HL-60 (cell line): ENCODE measurements at regions not wholly inside any gene's neighbourhood (a gene's known extent, or its start where the extent isn't known, plus 50 kb on each side); places are given as distances from the start of the nearest gene placed in this dataset.

Source experiments
- DNase-seq, 2 experiments: peaks; one replicate each; pipeline ENCODE4 v3.0.0-alpha.2; 2010 to 2020; ENCODE audit warnings: low read depth in 1 of 2, low spot score in 1 of 2
- H3K27ac ChIP-seq: fragments of 250-450 bp; sonication (Bioruptor Pico); replicated peaks from 2 replicates; pipeline ENCODE4 v1.5.1; 2020; ENCODE audit warnings: mild to moderate bottlenecking, moderate library complexity
- H3K27me3 ChIP-seq: fragments of 250-450 bp; sonication (Bioruptor Pico); 2 replicates; pipeline ENCODE4 v1.5.1; 2021; ENCODE audit warnings: mild to moderate bottlenecking, moderate library complexity; ENCODE audit not compliant: insufficient read depth, poor library complexity, severe bottlenecking
- H3K4me3 ChIP-seq: replicated peaks from 2 replicates; pipeline ENCODE4 v1.5.1; 2011; ENCODE audit warnings: mild to moderate bottlenecking, control low read depth, low read length; ENCODE audit not compliant: insufficient read depth
- CTCF ChIP-seq: IDR thresholded peaks from one replicate; pipeline ENCODE4 v1.5.1; 2011; ENCODE audit warnings: low read length, control low read depth, inconsistent platforms; ENCODE audit not compliant: insufficient read depth
- GABPA ChIP-seq: IDR thresholded peaks from 2 replicates; pipeline ENCODE4 v1.6.1; 2012; ENCODE audit warnings: low read depth
- POLR2AphosphoS5 ChIP-seq: IDR thresholded peaks from 2 replicates; pipeline ENCODE4 v1.6.1; 2012; ENCODE audit warnings: low read depth
- REST ChIP-seq: IDR thresholded peaks from 2 replicates; pipeline ENCODE4 v1.6.1; 2012; ENCODE audit warnings: low read depth; ENCODE audit not compliant: insufficient replicate concordance
- SPI1 ChIP-seq: IDR thresholded peaks from 2 replicates; pipeline ENCODE4 v1.6.1; 2012; ENCODE audit warnings: low read depth, mild to moderate bottlenecking, borderline replicate concordance

DNA sequence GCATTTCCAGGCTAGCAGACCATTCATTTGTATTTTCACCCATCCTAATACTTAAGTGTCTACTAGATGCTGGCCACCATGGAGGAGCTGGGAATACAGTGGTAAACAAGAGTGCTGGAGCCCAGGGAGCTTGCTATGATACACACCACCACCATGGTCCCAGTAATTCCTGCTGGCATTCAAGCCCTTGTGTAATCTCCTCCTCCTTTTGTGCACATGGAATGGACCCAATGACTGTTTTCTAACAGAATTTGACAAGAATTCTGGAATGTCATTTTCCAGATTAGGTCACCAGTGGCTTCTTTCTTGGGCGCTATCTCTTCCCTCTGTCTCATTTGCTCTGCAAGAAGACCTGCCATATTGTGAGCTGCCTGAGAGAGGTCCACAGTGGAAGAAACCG, 552.0 kb downstream of the C6orf118 start:
- no peak overlapping the region for H3K27ac ChIP-seq
- H3K27me3 ChIP-seq = no peaks in the 10 kb centered on the region
- H3K4me3 ChIP-seq = no peak overlapping the region
- TF ChIP-seq POLR2AphosphoS5 = no peak
- TF ChIP-seq CTCF = no peak
- TF ChIP-seq GABPA = no peak
- no peak for TF ChIP-seq REST
- TF ChIP-seq SPI1 = no peak
- no peak for DNase-seq

GRCh38 chr6:164756723-164757122, 552.7 kb downstream of the C6orf118 start:
- Histone ChIP-seq H3K27me3 (no peaks in the 10 kb centered on the region), H3K4me3 (no peak overlapping the region), H3K27ac (no peak overlapping the region)
- TF ChIP-seq GABPA (no peak), SPI1 (no peak), REST (no peak), CTCF (no peak), POLR2AphosphoS5 (no peak)
- DNase-seq = no peak

DNA sequence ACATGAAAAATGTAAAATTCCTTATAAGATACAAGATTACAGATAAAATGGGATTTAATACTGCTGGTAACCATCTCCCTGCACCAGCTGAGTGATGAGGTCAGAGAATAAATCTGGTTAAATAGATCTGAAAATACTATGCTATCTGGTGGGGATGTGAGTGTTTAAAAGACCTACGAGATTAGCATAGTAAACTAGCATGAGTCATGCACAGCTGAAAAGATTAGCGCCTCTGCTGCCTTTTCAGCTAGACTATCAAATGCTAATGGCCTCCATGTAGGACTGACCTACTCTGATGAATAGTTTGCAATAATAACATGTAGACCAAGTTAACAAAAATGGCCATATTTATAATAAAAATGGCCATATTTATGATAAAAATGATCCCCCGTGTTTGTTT, 553.3 kb downstream of the C6orf118 start:
- Histone ChIP-seq H3K27me3 (no peaks in the 10 kb centered on the region), H3K27ac (no peak overlapping the region), H3K4me3 (no peak overlapping the region)
- no peak for TF ChIP-seq GABPA
- no peak for TF ChIP-seq SPI1
- TF ChIP-seq CTCF = no peak
- TF ChIP-seq REST = no peak
- no peak for TF ChIP-seq POLR2AphosphoS5
- DNase-seq = no peak
